MM.1S (cell line): ENCODE measurements at regions not wholly inside any gene's neighbourhood (a gene's known extent, or its start where the extent isn't known, plus 50 kb on each side); places are given as distances from the start of the nearest gene placed in this dataset.

ENCODE experiments used
- CTCF ChIP-seq: fragments of 300-600 bp; sonication (generic); IDR thresholded peaks from 2 replicates; pipeline ENCODE4 v1.5.1; 2016; ENCODE audit warnings: antibody characterized with exemption, low read length, mixed read lengths
- EZH2 ChIP-seq: fragments of 300-600 bp; sonication (generic); optimal IDR thresholded peaks from 2 replicates; pipeline ENCODE3; 2017; ENCODE audit warnings: low read depth, mild to moderate bottlenecking, antibody characterized with exemption, low read length, mixed read lengths

- TF ChIP-seq EZH2, result no peak
- no peak for TF ChIP-seq CTCF
Measured at GRCh38 chr9:3004572-3004971, 160.7 kb upstream of the PUM3 start.
